ENCODE measurements at regions not wholly inside any gene's neighbourhood (a gene's known extent, or its start where the extent isn't known, plus 50 kb on each side); places are given as distances from the start of the nearest gene placed in this dataset.

- WGBS: 94% methylated on average over 3 of the region's 3 CpGs
- peaks cover 0 to under 1% of the 10 kb centered on the region in 2 donors for H3K27me3 ChIP-seq (ENCODE audit: control insufficient read depth in 2 of 2, insufficient read depth in 1 of 2, low read length in 1 of 2)
- no peaks in the 10 kb centered on the region for H3K36me3 ChIP-seq (ENCODE audit: control insufficient read depth in 2 of 2, insufficient read depth in 2 of 2, low read length in 1 of 2)
- peaks cover 0 to 12% of the 10 kb centered on the region in 2 donors for H3K4me1 ChIP-seq (ENCODE audit: control insufficient read depth in 2 of 2, insufficient read depth in 2 of 2, low read length in 2 of 2)
- no peak for DNase-seq (ENCODE audit: low read depth in 6 of 9, low spot score in 9 of 9)
- H3K4me3 ChIP-seq (ENCODE audit: low read length in 2 of 2): no peak overlapping the region
- no peaks in the 10 kb centered on the region for H3K9me3 ChIP-seq (ENCODE audit: control insufficient read depth in 2 of 2, insufficient read depth in 1 of 2, low read length in 1 of 2)
- no peak overlapping the region for H3K27ac ChIP-seq (ENCODE audit: low read depth in 1 of 2, low read length in 1 of 2)
These were observed 125.4 kb downstream of the RIN2 start for GRCh38 chr20:19883501-19883900.

GRCh38 chr20:19885594-19885938 is 127.5 kb downstream of the RIN2 start:
- Histone ChIP-seq H3K9me3 (ENCODE audit: control insufficient read depth in 2 of 2, insufficient read depth in 1 of 2, low read length in 1 of 2) (no peaks in the 10 kb centered on the region), H3K27me3 (ENCODE audit: control insufficient read depth in 2 of 2, insufficient read depth in 1 of 2, low read length in 1 of 2) (peaks cover 0 to 12% of the 10 kb centered on the region in 2 donors), H3K4me3 (ENCODE audit: low read length in 2 of 2) (no peak overlapping the region), H3K27ac (ENCODE audit: low read depth in 1 of 2, low read length in 1 of 2) (no peak overlapping the region), H3K4me1 (ENCODE audit: control insufficient read depth in 2 of 2, insufficient read depth in 2 of 2, low read length in 2 of 2) (peaks cover 0 to 20% of the 10 kb centered on the region in 2 donors), H3K36me3 (ENCODE audit: control insufficient read depth in 2 of 2, insufficient read depth in 2 of 2, low read length in 1 of 2) (no peaks in the 10 kb centered on the region)
- WGBS: 92% methylated on average over 5 of the region's 5 CpGs
- no peak for DNase-seq (ENCODE audit: low read depth in 6 of 9, low spot score in 9 of 9)

DNA sequence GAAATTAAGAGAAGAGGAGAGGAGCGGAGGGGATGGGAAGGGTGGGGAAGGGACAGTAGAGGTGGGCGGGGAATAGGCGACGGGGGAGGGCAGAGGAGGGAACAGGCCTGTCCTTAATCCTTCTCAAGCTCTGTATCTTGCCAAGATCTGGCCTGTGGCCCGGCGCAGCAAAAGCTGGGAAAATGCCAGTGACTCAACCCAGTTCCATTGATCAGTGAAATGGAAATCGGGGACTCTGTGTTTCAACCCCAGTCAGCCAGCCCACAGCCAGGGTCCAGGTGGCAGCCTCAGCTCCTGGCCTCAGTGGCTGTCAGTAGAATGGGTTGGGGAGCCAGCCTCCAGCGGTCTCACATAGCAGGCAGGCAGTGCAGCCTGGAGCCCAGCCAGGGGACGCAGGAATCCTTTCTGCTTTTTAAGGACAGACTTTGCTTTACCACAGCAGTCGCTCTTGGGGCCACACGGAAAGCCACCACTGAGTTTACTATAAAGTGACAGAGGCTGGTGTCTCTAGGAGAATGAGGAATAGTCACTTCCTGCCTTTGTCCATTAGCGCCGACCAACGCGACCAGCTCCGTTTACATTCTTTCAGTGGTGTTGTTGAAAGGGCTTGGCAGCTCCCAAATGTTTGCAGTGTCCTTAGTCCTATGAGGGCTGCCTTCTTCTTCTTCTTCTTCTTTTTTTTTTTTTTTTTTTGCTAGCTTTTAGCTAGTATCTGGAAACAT is 128.0 kb downstream of the RIN2 start:
- DNase-seq (ENCODE audit: low read depth in 6 of 9, low spot score in 9 of 9): no peak
- peak overlapping the region in 1 of 2 donors; percentile 3 for H3K27ac ChIP-seq (ENCODE audit: low read depth in 1 of 2, low read length in 1 of 2)
- peaks cover 0 to 12% of the 10 kb centered on the region in 2 donors for H3K27me3 ChIP-seq (ENCODE audit: control insufficient read depth in 2 of 2, insufficient read depth in 1 of 2, low read length in 1 of 2)
- no peaks in the 10 kb centered on the region for H3K9me3 ChIP-seq (ENCODE audit: control insufficient read depth in 2 of 2, insufficient read depth in 1 of 2, low read length in 1 of 2)
- WGBS: 91% methylated on average over 16 of the region's 16 CpGs
- no peaks in the 10 kb centered on the region for H3K36me3 ChIP-seq (ENCODE audit: control insufficient read depth in 2 of 2, insufficient read depth in 2 of 2, low read length in 1 of 2)
- no peak overlapping the region for H3K4me3 ChIP-seq (ENCODE audit: low read length in 2 of 2)
- H3K4me1 ChIP-seq (ENCODE audit: control insufficient read depth in 2 of 2, insufficient read depth in 2 of 2, low read length in 2 of 2): peaks cover 0 to 20% of the 10 kb centered on the region in 2 donors

DNA sequence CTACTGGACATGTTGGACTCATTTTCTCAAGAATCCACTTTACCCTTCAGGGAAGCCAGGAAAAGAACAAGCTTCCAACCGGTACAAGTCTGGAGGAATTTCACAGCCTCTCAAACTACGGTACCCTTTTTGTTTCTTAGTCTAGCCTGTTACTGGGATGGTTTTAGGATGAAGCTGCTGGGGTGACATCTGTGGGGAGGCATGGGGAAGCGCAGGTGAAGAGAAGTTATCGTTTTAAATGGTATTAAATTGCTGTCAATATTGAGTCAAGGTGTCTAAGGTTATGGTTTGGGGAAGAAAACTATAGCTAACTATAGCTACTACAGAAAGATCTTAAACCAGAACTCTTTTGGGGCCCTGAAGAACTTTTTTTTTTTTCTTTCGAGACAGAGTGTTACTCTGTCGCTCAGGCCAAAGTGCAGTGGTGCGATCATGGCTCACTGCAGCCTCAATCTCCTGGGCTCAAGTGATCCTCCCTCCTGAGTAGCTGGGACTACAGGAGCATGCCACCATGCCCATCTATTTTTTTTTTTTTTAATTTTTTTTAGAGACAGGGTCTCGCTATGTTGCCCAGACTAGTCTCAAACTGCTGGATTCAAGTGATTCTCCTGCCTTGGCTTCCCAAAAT is 128.7 kb downstream of the RIN2 start:
- Histone ChIP-seq H3K9me3 (ENCODE audit: control insufficient read depth in 2 of 2, insufficient read depth in 1 of 2, low read length in 1 of 2) (no peaks in the 10 kb centered on the region), H3K27me3 (ENCODE audit: control insufficient read depth in 2 of 2, insufficient read depth in 1 of 2, low read length in 1 of 2) (peaks cover 0 to 12% of the 10 kb centered on the region in 2 donors)
- 94% methylated on average over 8 of the region's 8 CpGs for WGBS

GRCh38 chr20:19887556-19888268 is 129.4 kb upstream of the NAA20 start:
- peak overlapping the region in 1 of 2 donors; percentile 24 for H3K27ac ChIP-seq (ENCODE audit: low read depth in 1 of 2, low read length in 1 of 2)
- no peaks in the 10 kb centered on the region for H3K9me3 ChIP-seq (ENCODE audit: control insufficient read depth in 2 of 2, insufficient read depth in 1 of 2, low read length in 1 of 2)
- DNase-seq (ENCODE audit: low read depth in 6 of 9, low spot score in 9 of 9): no peak
- peaks cover 0 to 20% of the 10 kb centered on the region in 2 donors for H3K4me1 ChIP-seq (ENCODE audit: control insufficient read depth in 2 of 2, insufficient read depth in 2 of 2, low read length in 2 of 2)
- H3K4me3 ChIP-seq (ENCODE audit: low read length in 2 of 2): no peak overlapping the region
- peaks cover 0 to 12% of the 10 kb centered on the region in 2 donors for H3K27me3 ChIP-seq (ENCODE audit: control insufficient read depth in 2 of 2, insufficient read depth in 1 of 2, low read length in 1 of 2)
- 93% methylated on average over 7 of the region's 7 CpGs for WGBS
- H3K36me3 ChIP-seq (ENCODE audit: control insufficient read depth in 2 of 2, insufficient read depth in 2 of 2, low read length in 1 of 2): no peaks in the 10 kb centered on the region

More for the DNA sequence above, 128.7 kb downstream of the RIN2 start:
- H3K27ac ChIP-seq (ENCODE audit: low read depth in 1 of 2, low read length in 1 of 2): no peak overlapping the region
- no peak for DNase-seq (ENCODE audit: low read depth in 6 of 9, low spot score in 9 of 9)
- no peaks in the 10 kb centered on the region for H3K36me3 ChIP-seq (ENCODE audit: control insufficient read depth in 2 of 2, insufficient read depth in 2 of 2, low read length in 1 of 2)
- H3K4me1 ChIP-seq (ENCODE audit: control insufficient read depth in 2 of 2, insufficient read depth in 2 of 2, low read length in 2 of 2): peaks cover 0 to 20% of the 10 kb centered on the region in 2 donors
- H3K4me3 ChIP-seq (ENCODE audit: low read length in 2 of 2): no peak overlapping the region

DNA sequence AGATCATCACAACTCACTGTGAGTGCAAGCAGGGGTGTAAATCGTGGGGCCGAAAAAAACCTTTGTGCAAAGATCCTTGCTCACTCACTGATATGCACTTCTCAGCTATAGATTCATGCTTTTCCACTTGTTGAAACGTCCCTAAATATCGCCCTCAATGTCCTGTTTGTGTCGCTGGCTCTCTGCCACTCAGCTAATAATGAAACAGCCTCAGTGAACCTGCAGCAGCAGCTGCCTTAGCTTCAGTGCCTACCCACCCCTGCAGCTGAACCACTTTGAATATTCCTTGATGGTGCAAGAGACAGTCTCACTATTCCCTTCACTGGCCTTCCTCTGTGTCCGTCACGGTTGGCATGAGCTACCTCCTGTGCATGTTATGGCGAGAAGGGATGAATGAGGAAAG is 128.9 kb upstream of the NAA20 start:
- H3K27me3 ChIP-seq (ENCODE audit: control insufficient read depth in 2 of 2, insufficient read depth in 1 of 2, low read length in 1 of 2): peaks cover 0 to 12% of the 10 kb centered on the region in 2 donors
- 90% methylated on average over 8 of the region's 8 CpGs for WGBS
- H3K9me3 ChIP-seq (ENCODE audit: control insufficient read depth in 2 of 2, insufficient read depth in 1 of 2, low read length in 1 of 2): no peaks in the 10 kb centered on the region
- peak overlapping the region in 1 of 2 donors; percentile 17 for H3K27ac ChIP-seq (ENCODE audit: low read depth in 1 of 2, low read length in 1 of 2)
- peaks cover 0 to 20% of the 10 kb centered on the region in 2 donors for H3K4me1 ChIP-seq (ENCODE audit: control insufficient read depth in 2 of 2, insufficient read depth in 2 of 2, low read length in 2 of 2)
- DNase-seq (ENCODE audit: low read depth in 6 of 9, low spot score in 9 of 9): no peak
- H3K36me3 ChIP-seq (ENCODE audit: control insufficient read depth in 2 of 2, insufficient read depth in 2 of 2, low read length in 1 of 2): no peaks in the 10 kb centered on the region
- no peak overlapping the region for H3K4me3 ChIP-seq (ENCODE audit: low read length in 2 of 2)

- H3K4me3 ChIP-seq (ENCODE audit: low read length in 2 of 2): no peak overlapping the region
- H3K4me1 ChIP-seq (ENCODE audit: control insufficient read depth in 2 of 2, insufficient read depth in 2 of 2, low read length in 2 of 2): peaks cover 0 to 20% of the 10 kb centered on the region in 2 donors
- WGBS: 44% methylated on average over 21 of the region's 21 CpGs
- H3K27ac ChIP-seq (ENCODE audit: low read depth in 1 of 2, low read length in 1 of 2): peak overlapping the region in 1 of 2 donors; percentile 49
- no peak for DNase-seq (ENCODE audit: low read depth in 6 of 9, low spot score in 9 of 9)
- no peaks in the 10 kb centered on the region for H3K36me3 ChIP-seq (ENCODE audit: control insufficient read depth in 2 of 2, insufficient read depth in 2 of 2, low read length in 1 of 2)
- peaks cover 0 to 12% of the 10 kb centered on the region in 2 donors for H3K27me3 ChIP-seq (ENCODE audit: control insufficient read depth in 2 of 2, insufficient read depth in 1 of 2, low read length in 1 of 2)
- H3K9me3 ChIP-seq (ENCODE audit: control insufficient read depth in 2 of 2, insufficient read depth in 1 of 2, low read length in 1 of 2): no peaks in the 10 kb centered on the region
These were observed 127.9 kb upstream of the NAA20 start for GRCh38 chr20:19889011-19889953.

- Histone ChIP-seq H3K4me3 (ENCODE audit: low read length in 2 of 2) (no peak overlapping the region), H3K4me1 (ENCODE audit: control insufficient read depth in 2 of 2, insufficient read depth in 2 of 2, low read length in 2 of 2) (peaks cover 0 to 20% of the 10 kb centered on the region in 2 donors), H3K27ac (ENCODE audit: low read depth in 1 of 2, low read length in 1 of 2) (no peak overlapping the region), H3K36me3 (ENCODE audit: control insufficient read depth in 2 of 2, insufficient read depth in 2 of 2, low read length in 1 of 2) (no peaks in the 10 kb centered on the region), H3K27me3 (ENCODE audit: control insufficient read depth in 2 of 2, insufficient read depth in 1 of 2, low read length in 1 of 2) (peaks cover 0 to 12% of the 10 kb centered on the region in 2 donors), H3K9me3 (ENCODE audit: control insufficient read depth in 2 of 2, insufficient read depth in 1 of 2, low read length in 1 of 2) (no peaks in the 10 kb centered on the region)
- DNase-seq (ENCODE audit: low read depth in 6 of 9, low spot score in 9 of 9): no peak
- 96% methylated on average over 4 of the region's 4 CpGs for WGBS
These were observed 126.6 kb upstream of the NAA20 start for GRCh38 chr20:19890445-19891051.

Measured in thymus (tissue), 11 donors.